Neural cell (in vitro differentiated cells): ENCODE measurements at regions not wholly inside any gene's neighbourhood (a gene's known extent, or its start where the extent isn't known, plus 50 kb on each side); places are given as distances from the start of the nearest gene placed in this dataset.

ENCODE experiments used
- EP300 ChIP-seq: fragments of 450-650 bp; conservative IDR thresholded peaks from 2 replicates; pipeline ENCODE4 v1.6.1; 2014; ENCODE audit warnings: antibody characterized with exemption, mild to moderate bottlenecking, moderate library complexity; ENCODE audit not compliant: poor library complexity, severe bottlenecking
- EZH2 ChIP-seq: fragments of 200-600, 300-800 bp; shearing (Covaris generic), sonication (generic); IDR thresholded peaks from 2 replicates; pipeline ENCODE4 v1.6.1; 2014; ENCODE audit warnings: antibody characterized with exemption, low read length, borderline replicate concordance, mild to moderate bottlenecking; ENCODE audit not compliant: insufficient read depth, poor library complexity, severe bottlenecking
- MXI1 ChIP-seq: fragments of 450-650 bp; conservative IDR thresholded peaks from 2 replicates; pipeline ENCODE4 v1.6.1; 2014; ENCODE audit warnings: antibody characterized with exemption, mild to moderate bottlenecking; ENCODE audit not compliant: poor library complexity, severe bottlenecking
- POLR2AphosphoS5 ChIP-seq: IDR thresholded peaks from 2 replicates; pipeline ENCODE4 v1.6.1; 2012
- RAD21 ChIP-seq: fragments of 450-650 bp; conservative IDR thresholded peaks from 2 replicates; pipeline ENCODE4 v1.6.1; 2014; ENCODE audit warnings: antibody characterized with exemption, mild to moderate bottlenecking, moderate library complexity
- REST ChIP-seq: IDR thresholded peaks from 2 replicates; pipeline ENCODE4 v1.6.1; 2012; ENCODE audit warnings: borderline replicate concordance
- SMC3 ChIP-seq: fragments of 450-650 bp; conservative IDR thresholded peaks from 2 replicates; pipeline ENCODE4 v1.6.1; 2014; ENCODE audit warnings: antibody characterized with exemption, mild to moderate bottlenecking, moderate library complexity; ENCODE audit not compliant: poor library complexity
- TAF1 ChIP-seq: IDR thresholded peaks from 2 replicates; pipeline ENCODE4 v1.6.1; 2012; ENCODE audit warnings: low read depth
- TF ChIP-seq, protein P1 (sequence below): fragments of 450-650 bp; IDR thresholded peaks from 2 replicates; pipeline ENCODE4 v1.5.1; 2014; ENCODE audit warnings: antibody characterized with exemption, mild to moderate bottlenecking, moderate library complexity; ENCODE audit not compliant: poor library complexity, severe bottlenecking

- TF ChIP-seq RAD21 (no peak), POLR2AphosphoS5 (no peak), EZH2 (no peak), TAF1 (no peak), SMC3 (no peak), EP300 (no peak), REST (no peak), MXI1 (no peak)
- TF ChIP-seq, protein P1, sequence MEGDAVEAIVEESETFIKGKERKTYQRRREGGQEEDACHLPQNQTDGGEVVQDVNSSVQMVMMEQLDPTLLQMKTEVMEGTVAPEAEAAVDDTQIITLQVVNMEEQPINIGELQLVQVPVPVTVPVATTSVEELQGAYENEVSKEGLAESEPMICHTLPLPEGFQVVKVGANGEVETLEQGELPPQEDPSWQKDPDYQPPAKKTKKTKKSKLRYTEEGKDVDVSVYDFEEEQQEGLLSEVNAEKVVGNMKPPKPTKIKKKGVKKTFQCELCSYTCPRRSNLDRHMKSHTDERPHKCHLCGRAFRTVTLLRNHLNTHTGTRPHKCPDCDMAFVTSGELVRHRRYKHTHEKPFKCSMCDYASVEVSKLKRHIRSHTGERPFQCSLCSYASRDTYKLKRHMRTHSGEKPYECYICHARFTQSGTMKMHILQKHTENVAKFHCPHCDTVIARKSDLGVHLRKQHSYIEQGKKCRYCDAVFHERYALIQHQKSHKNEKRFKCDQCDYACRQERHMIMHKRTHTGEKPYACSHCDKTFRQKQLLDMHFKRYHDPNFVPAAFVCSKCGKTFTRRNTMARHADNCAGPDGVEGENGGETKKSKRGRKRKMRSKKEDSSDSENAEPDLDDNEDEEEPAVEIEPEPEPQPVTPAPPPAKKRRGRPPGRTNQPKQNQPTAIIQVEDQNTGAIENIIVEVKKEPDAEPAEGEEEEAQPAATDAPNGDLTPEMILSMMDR: no peak
Measured at GRCh38 chr15:81497238-81497637, 123.2 kb upstream of the TMC3 start.
